IMR-90 (cell line): ENCODE measurements at regions not wholly inside any gene's neighbourhood (a gene's known extent, or its start where the extent isn't known, plus 50 kb on each side); places are given as distances from the start of the nearest gene placed in this dataset.

Experiments used
- ATAC-seq: fragments of 200-7000 bp; cut with Tn5 transposase; 2 replicates; pipeline ENCODE4 v1.9.1; 2020; ENCODE audit warnings: low read depth, mild to moderate bottlenecking, moderate library complexity
- BruUV-seq: library from RNA; stranded (reverse); fragments of 400-500 nt; replicated peaks from 2 replicates; lab custom pipeline; 2021; lab: Mats Ljungman, UMichigan
- CTCF ChIA-PET: fragments of 300-600 bp; formaldehyde crosslinking; extraction: SDS; loops from one replicate; lab custom pipeline; 2021; ENCODE audit warnings: antibody characterized with exemption; lab: Yijun Ruan, JAX
- POLR2A ChIA-PET: fragments of 300-600 bp; sonication (Branson Sonifier 250); formaldehyde crosslinking; loops from one replicate; lab custom pipeline; 2022; ENCODE audit warnings: antibody characterized with exemption; ENCODE audit not compliant: unreplicated experiment; lab: Charles Lee
- DNase-seq: peaks from one replicate; pipeline ENCODE4 v3.0.0; 2013
- H2AFZ ChIP-seq: replicated peaks from 2 replicates; pipeline ENCODE3; 2013; ENCODE audit warnings: low read length, mild to moderate bottlenecking; ENCODE audit not compliant: poor library complexity
- H2AK5ac ChIP-seq: 2 replicates; pipeline ENCODE4 v1.6.1; 2013; ENCODE audit warnings: low read depth, low read length, inconsistent platforms
- H2AK9ac ChIP-seq: replicated peaks from 2 replicates; pipeline ENCODE3; 2013; ENCODE audit warnings: mild to moderate bottlenecking, low read depth, low read length, moderate library complexity; ENCODE audit not compliant: poor library complexity
- H2BK120ac ChIP-seq: 2 replicates; pipeline ENCODE4 v1.6.1; 2013; ENCODE audit warnings: low read depth, low read length, inconsistent platforms
- H2BK15ac ChIP-seq: 3 replicates; pipeline ENCODE4 v1.6.1; 2013; ENCODE audit warnings: low read depth, low read length, inconsistent platforms
- H2BK20ac ChIP-seq: 2 replicates; pipeline ENCODE4 v1.6.1; 2013; ENCODE audit warnings: low read depth, mild to moderate bottlenecking, inconsistent platforms, low read length, moderate library complexity
- H2BK5ac ChIP-seq: 2 replicates; pipeline ENCODE4 v1.6.1; 2013; ENCODE audit warnings: mild to moderate bottlenecking, low read depth, low read length, inconsistent platforms; ENCODE audit not compliant: poor library complexity, severe bottlenecking
- H3K14ac ChIP-seq: replicated peaks from 2 replicates; pipeline ENCODE4 v1.6.1; 2013; ENCODE audit warnings: low read depth, low read length, inconsistent platforms
- H3K18ac ChIP-seq: 2 replicates; pipeline ENCODE4 v1.6.1; 2013; ENCODE audit warnings: low read depth, low read length, control low read depth
- H3K23ac ChIP-seq: 2 replicates; pipeline ENCODE4 v1.6.1; 2013; ENCODE audit warnings: low read depth, low read length, inconsistent platforms
- H3K27ac ChIP-seq: 2 replicates; pipeline ENCODE4 v1.5.1; 2013; ENCODE audit warnings: mild to moderate bottlenecking, control low read depth, low read length; ENCODE audit not compliant: insufficient read depth
- H3K27me3 ChIP-seq: 2 replicates; pipeline ENCODE4 v1.6.1; 2013; ENCODE audit warnings: low read length; ENCODE audit not compliant: control insufficient read depth, insufficient read depth
- H3K36me3 ChIP-seq: 2 replicates; pipeline ENCODE4 v1.6.1; 2013; ENCODE audit warnings: low read length, mixed read lengths; ENCODE audit not compliant: control insufficient read depth, insufficient read depth
- H3K4ac ChIP-seq: 2 replicates; pipeline ENCODE4 v1.6.1; 2013; ENCODE audit warnings: low read depth, low read length, inconsistent platforms
- H3K4me1 ChIP-seq: 2 replicates; pipeline ENCODE4 v1.6.1; 2013; ENCODE audit warnings: low read length, mixed read lengths; ENCODE audit not compliant: control insufficient read depth, insufficient read depth
- H3K4me2 ChIP-seq: 2 replicates; pipeline ENCODE4 v1.6.1; 2013; ENCODE audit warnings: low read depth, mild to moderate bottlenecking, control low read depth, low read length, moderate library complexity
- H3K4me3 ChIP-seq: 2 replicates; pipeline ENCODE4 v1.5.1; 2013; ENCODE audit warnings: low read depth, mild to moderate bottlenecking, control low read depth, low read length, moderate library complexity; ENCODE audit not compliant: insufficient read depth
- H3K56ac ChIP-seq: 2 replicates; pipeline ENCODE4 v1.6.1; 2013; ENCODE audit warnings: low read length, inconsistent platforms; ENCODE audit not compliant: insufficient read depth; ENCODE audit errors: extremely low read depth
- H3K79me1 ChIP-seq, 2 experiments: 2 replicates each; pipeline ENCODE4 v1.6.1; 2013; ENCODE audit warnings: low read length in 2 of 2, inconsistent platforms in 1 of 2, low read depth in 1 of 2
- H3K9ac ChIP-seq: 2 replicates; pipeline ENCODE4 v1.6.1; 2013; ENCODE audit warnings: low read depth, low read length, control low read depth
- H3K9me1 ChIP-seq: 2 replicates; pipeline ENCODE4 v1.6.1; 2013; ENCODE audit warnings: low read length, inconsistent platforms; ENCODE audit not compliant: insufficient read depth
- H3K9me3 ChIP-seq: 2 replicates; pipeline ENCODE4 v1.6.1; 2013; ENCODE audit warnings: low read length; ENCODE audit not compliant: control insufficient read depth, insufficient read depth
- H4K20me1 ChIP-seq: 2 replicates; pipeline ENCODE4 v1.6.1; 2013; ENCODE audit warnings: low read length, inconsistent platforms; ENCODE audit not compliant: insufficient read depth
- H4K5ac ChIP-seq: 2 replicates; pipeline ENCODE4 v1.6.1; 2013; ENCODE audit warnings: mild to moderate bottlenecking, low read depth, low read length, control low read depth
- H4K8ac ChIP-seq, 2 experiments: 2 replicates each; pipeline ENCODE4 v1.6.1; 2013; ENCODE audit warnings: low read depth in 2 of 2, low read length in 2 of 2, control low read depth in 1 of 2, inconsistent platforms in 1 of 2
- H4K91ac ChIP-seq: 2 replicates; pipeline ENCODE4 v1.6.1; 2013; ENCODE audit warnings: low read depth, low read length, inconsistent platforms; ENCODE audit not compliant: insufficient read depth
- CHD1 ChIP-seq: IDR thresholded peaks from 2 replicates; pipeline ENCODE4 v1.6.1; 2012; ENCODE audit warnings: low read depth, low read length, improper control_type of control experiment
- MAFK ChIP-seq: IDR thresholded peaks from 2 replicates; pipeline ENCODE4 v1.6.1; 2012; ENCODE audit warnings: low read depth, low read length, improper control_type of control experiment
- MXI1 ChIP-seq: IDR thresholded peaks from 2 replicates; pipeline ENCODE4 v1.6.1; 2012; ENCODE audit warnings: low read depth, mild to moderate bottlenecking, low read length, moderate library complexity, borderline replicate concordance
- NFE2L2 ChIP-seq: fragments of 150-350 bp; IDR thresholded peaks from 2 replicates; pipeline ENCODE4 v1.6.1; 2016; ENCODE audit warnings: low read depth, mild to moderate bottlenecking, low read length
- RAD21 ChIP-seq: IDR thresholded peaks from 2 replicates; pipeline ENCODE4 v1.6.1; 2012; ENCODE audit warnings: low read length, improper control_type of control experiment
- RFX5 ChIP-seq: IDR thresholded peaks from 2 replicates; pipeline ENCODE4 v1.8.0; 2012; ENCODE audit warnings: low read depth, mild to moderate bottlenecking, low read length, moderate library complexity
- WGBS, 2 experiments: methylation state at CpG; one replicate each; pipeline versions ENCODE4 v1.1.5 to v1.1.7; 2013; ENCODE audit warnings: missing lambda C conversion rate in 2 of 2; ENCODE audit not compliant: insufficient read length in 1 of 2; ENCODE audit errors: extremely low coverage in 2 of 2; 5-methylcytosine and 5-hydroxymethylcytosine counted together
- dilution Hi-C: fragments of 300-500 bp; cut with HindIII; formaldehyde crosslinking; loops from one replicate; pipeline ENCODE4 v1.14.3; 2018; ENCODE audit warnings: low sequenced_read_pairs; ENCODE audit not compliant: unreplicated experiment
- in situ Hi-C: fragments of 300-500 bp; cut with MboI; formaldehyde crosslinking; loops from 3 replicates; pipeline ENCODE4 v1.14.3; 2019; ENCODE audit warnings: low sequenced_read_pairs, inconsistent platforms, mixed read lengths
- intact Hi-C: fragments of 100-400 bp; cut with micrococcal nuclease; formaldehyde crosslinking; loops from 2 replicates; pipeline ENCODE4 v1.10.0; 2022

GRCh38 chr3:76078101-76078500 is 292.8 kb upstream of the ZNF717 start:
- no peaks in the 10 kb centered on the region for H3K4me1 ChIP-seq
- no peak overlapping the region for H2AK9ac ChIP-seq
- BruUV-seq = no TSS peak
- no peak overlapping the region for H3K4me2 ChIP-seq
- no CpG with 5 or more reads among the region's 2 CpGs for WGBS, 2 experiments
- in situ Hi-C loops = no loop called here
- H3K27me3 ChIP-seq = no peaks in the 10 kb centered on the region
- ChIA-PET POLR2A (interaction anchor here (1.1 kb wide), 1 partner anchor 12 kb away, joined by 3 read pairs; no protein-coding TSS in a partner anchor), CTCF (no interaction called here)
- H3K4me3 ChIP-seq = no peak overlapping the region
- H3K9me1 ChIP-seq = no peaks in the 10 kb centered on the region
- no peak overlapping the region for H2AK5ac ChIP-seq
- H2BK15ac ChIP-seq = no peak overlapping the region
- no peaks in the 10 kb centered on the region for H3K79me1 ChIP-seq
- H3K56ac ChIP-seq = no peak overlapping the region
- H3K14ac ChIP-seq = no peak overlapping the region
- no peak overlapping the region for H2BK120ac ChIP-seq
- ATAC-seq = no peak
- no peak overlapping the region for H3K27ac ChIP-seq
- no peaks in the 10 kb centered on the region for H3K9me3 ChIP-seq
- no peak overlapping the region for H3K4ac ChIP-seq
- dilution Hi-C loops = no loop called here
- H2BK5ac ChIP-seq = no peak overlapping the region
- peak; percentile 12 for DNase-seq
- no peaks in the 10 kb centered on the region for H3K36me3 ChIP-seq
- no peak overlapping the region for H4K91ac ChIP-seq
- no peak overlapping the region for H4K5ac ChIP-seq
- H4K8ac ChIP-seq = no peak overlapping the region
- TF ChIP-seq MXI1 = no peak
- TF ChIP-seq RAD21 = no peak
- no peak for TF ChIP-seq RFX5
- no peak for TF ChIP-seq NFE2L2
- no peak for TF ChIP-seq MAFK
- TF ChIP-seq CHD1 = no peak
- H4K20me1 ChIP-seq = no peaks in the 10 kb centered on the region
- no peak overlapping the region for H3K18ac ChIP-seq
- no peak overlapping the region for H3K9ac ChIP-seq
- intact Hi-C loops = no loop called here
- no peak overlapping the region for H3K23ac ChIP-seq
- H2AFZ ChIP-seq = no peak overlapping the region
- no peak overlapping the region for H2BK20ac ChIP-seq
